ENCODE measurements at regions not wholly inside any gene's neighbourhood (a gene's known extent, or its start where the extent isn't known, plus 50 kb on each side); places are given as distances from the start of the nearest gene placed in this dataset.

GRCh38 chr19:28881616-28882015 is 331.3 kb downstream of the UQCRFS1 start:
- DNase-seq (ENCODE audit: low read depth) = peak; percentile 4
- no peak overlapping the region for H3K4me3 ChIP-seq (ENCODE audit: low read depth, low read length)
- TF ChIP-seq MAX (IDR thresholded peaks at IDR 0.05; ENCODE audit: low read depth, low read length) (no peak), MYC (IDR thresholded peaks at IDR 0.05; ENCODE audit: low read depth, low read length) (no peak), CTCF (IDR thresholded peaks at IDR 0.05; ENCODE audit: low read depth, low read length) (no peak), POLR2A (IDR thresholded peaks at IDR 0.05; ENCODE audit: extremely low read depth, insufficient read length) (no peak)

GRCh38 chr19:28880735-28881401 is 332.1 kb downstream of the UQCRFS1 start:
- TF ChIP-seq CTCF (IDR thresholded peaks at IDR 0.05; ENCODE audit: low read depth, low read length) (no peak), POLR2A (IDR thresholded peaks at IDR 0.05; ENCODE audit: extremely low read depth, insufficient read length) (no peak), MAX (IDR thresholded peaks at IDR 0.05; ENCODE audit: low read depth, low read length) (no peak), MYC (IDR thresholded peaks at IDR 0.05; ENCODE audit: low read depth, low read length) (no peak)
- no peak overlapping the region for H3K4me3 ChIP-seq (ENCODE audit: low read depth, low read length)
- no peak for DNase-seq (ENCODE audit: low read depth)

GRCh38 chr19:28878862-28879566 is 333.9 kb downstream of the UQCRFS1 start:
- TF ChIP-seq MYC (IDR thresholded peaks at IDR 0.05; ENCODE audit: low read depth, low read length) (no peak), CTCF (IDR thresholded peaks at IDR 0.05; ENCODE audit: low read depth, low read length) (peak; percentile 10), MAX (IDR thresholded peaks at IDR 0.05; ENCODE audit: low read depth, low read length) (no peak)
- H3K4me3 ChIP-seq (ENCODE audit: low read depth, low read length) = no peak overlapping the region
- peak; percentile 66 for DNase-seq (ENCODE audit: low read depth)

GRCh38 chr19:28876609-28877123 is 336.3 kb downstream of the UQCRFS1 start:
- TF ChIP-seq CTCF (IDR thresholded peaks at IDR 0.05; ENCODE audit: low read depth, low read length) = no peak
- no peak for TF ChIP-seq MAX (IDR thresholded peaks at IDR 0.05; ENCODE audit: low read depth, low read length)
- TF ChIP-seq POLR2A (IDR thresholded peaks at IDR 0.05; ENCODE audit: extremely low read depth, insufficient read length) = no peak
- TF ChIP-seq MYC (IDR thresholded peaks at IDR 0.05; ENCODE audit: low read depth, low read length) = no peak
- no peak overlapping the region for H3K4me3 ChIP-seq (ENCODE audit: low read depth, low read length)
- no peak for DNase-seq (ENCODE audit: low read depth)

- no peak for TF ChIP-seq POLR2A (IDR thresholded peaks at IDR 0.05; ENCODE audit: extremely low read depth, insufficient read length)
- TF ChIP-seq MYC (IDR thresholded peaks at IDR 0.05; ENCODE audit: low read depth, low read length) = no peak
- no peak for TF ChIP-seq MAX (IDR thresholded peaks at IDR 0.05; ENCODE audit: low read depth, low read length)
- TF ChIP-seq CTCF (IDR thresholded peaks at IDR 0.05; ENCODE audit: low read depth, low read length) = no peak
- DNase-seq (ENCODE audit: low read depth) = no peak
Observed at GRCh38 chr19:28874742-28875141, 338.2 kb downstream of the UQCRFS1 start.

More at GRCh38 chr19:28874742-28875141, 338.2 kb downstream of the UQCRFS1 start:
- no peak overlapping the region for H3K4me3 ChIP-seq (ENCODE audit: low read depth, low read length)
